CD14-positive monocyte (primary cell): ENCODE measurements at regions not wholly inside any gene's neighbourhood (a gene's known extent, or its start where the extent isn't known, plus 50 kb on each side); places are given as distances from the start of the nearest gene placed in this dataset.

Source experiments
- DNase-seq, 3 donors: peaks; one replicate each; pipeline ENCODE4 v3.0.0-alpha.2; 2011 to 2022
- H2AFZ ChIP-seq: 2 replicates; pipeline ENCODE4 v1.6.0; 2012; ENCODE audit warnings: mild to moderate bottlenecking, low read depth, low read length, inconsistent platforms; ENCODE audit not compliant: insufficient read depth, poor library complexity, severe bottlenecking
- H3K27ac ChIP-seq, 2 donors: 1 replicate in 1 of 2; 2 replicates in 1 of 2; pipeline ENCODE4 v1.5.1; 2012 to 2013; ENCODE audit warnings: low read length in 2 of 2, control low read depth in 1 of 2, inconsistent platforms in 1 of 2, low read depth in 1 of 2, mild to moderate bottlenecking in 1 of 2
- H3K27me3 ChIP-seq, 2 donors: one replicate each; pipeline versions ENCODE4 v1.6.0 to v1.6.1; 2011 to 2013; ENCODE audit warnings: low read length in 2 of 2; ENCODE audit not compliant: control insufficient read depth in 2 of 2, insufficient read depth in 2 of 2
- H3K36me3 ChIP-seq, 2 donors: replicated peaks in 1 of 2; 1 replicate in 1 of 2; 2 replicates in 1 of 2; pipeline versions ENCODE4 v1.5.1 to v1.6.1; 2012 to 2013; ENCODE audit warnings: low read length in 2 of 2, control low read depth in 1 of 2, inconsistent platforms in 1 of 2, mild to moderate bottlenecking in 1 of 2; ENCODE audit not compliant: insufficient read depth in 2 of 2, control insufficient read depth in 1 of 2
- H3K4me1 ChIP-seq, 2 donors: 1 replicate in 1 of 2; 2 replicates in 1 of 2; pipeline versions ENCODE4 v1.5.1 to v1.6.1; 2012 to 2013; ENCODE audit warnings: low read length in 2 of 2, control low read depth in 1 of 2, inconsistent platforms in 1 of 2, mild to moderate bottlenecking in 1 of 2, moderate library complexity in 1 of 2; ENCODE audit not compliant: insufficient read depth in 2 of 2, control insufficient read depth in 1 of 2
- H3K4me2 ChIP-seq: replicated peaks from 2 replicates; pipeline ENCODE3; 2012; ENCODE audit warnings: low read length, moderate library complexity, mild to moderate bottlenecking; ENCODE audit not compliant: poor library complexity, severe bottlenecking; ENCODE audit errors: extremely low read depth
- H3K4me3 ChIP-seq, 3 experiments: fragments of 200-600 bp in 1 of 3; sonication (generic) in 1 of 3; replicated peaks in 1 of 3; 1 replicate in 2 of 3; 2 replicates in 1 of 3; pipeline ENCODE4 v1.5.1; 2011 to 2013; ENCODE audit warnings: low read length in 3 of 3, mild to moderate bottlenecking in 3 of 3, control low read depth in 2 of 3, low read depth in 2 of 3, inconsistent platforms in 1 of 3, moderate library complexity in 1 of 3
- H3K79me2 ChIP-seq: 2 replicates; pipeline ENCODE4 v1.6.0; 2012; ENCODE audit warnings: mild to moderate bottlenecking, control low read depth, inconsistent platforms, low read length, moderate library complexity; ENCODE audit not compliant: insufficient read depth
- H3K9ac ChIP-seq: 2 replicates; pipeline ENCODE4 v1.6.0; 2017; ENCODE audit warnings: low read length, mild to moderate bottlenecking; ENCODE audit not compliant: insufficient read depth, poor library complexity, severe bottlenecking
- H3K9me3 ChIP-seq, 2 donors: replicated peaks in 1 of 2; 1 replicate in 1 of 2; 2 replicates in 1 of 2; pipeline versions ENCODE4 v1.5.1 to v1.6.1; 2012 to 2013; ENCODE audit warnings: low read length in 2 of 2, control low read depth in 1 of 2; ENCODE audit not compliant: control insufficient read depth in 1 of 2, insufficient read depth in 1 of 2
- H4K20me1 ChIP-seq: 2 replicates; pipeline ENCODE4 v1.6.0; 2012; ENCODE audit warnings: mild to moderate bottlenecking, low read length, control low read depth, moderate library complexity; ENCODE audit not compliant: insufficient read depth
- H3K27ac Mint-ChIP-seq, 7 donors: one replicate each; pipeline ENCODE4 v1.8.0; 2020; ENCODE audit warnings: mild to moderate bottlenecking in 7 of 7, mixed read lengths in 7 of 7, moderate library complexity in 6 of 7, inconsistent platforms in 2 of 7
- H3K27me3 Mint-ChIP-seq, 3 donors: one replicate each; pipeline ENCODE4 v1.8.0; 2021 to 2022; ENCODE audit warnings: low read depth in 3 of 3, mild to moderate bottlenecking in 3 of 3, mixed read lengths in 3 of 3, moderate library complexity in 3 of 3, inconsistent platforms in 1 of 3
- H3K36me3 Mint-ChIP-seq, 2 donors: one replicate each; pipeline ENCODE4 v1.8.0; 2020; ENCODE audit warnings: mixed read lengths in 2 of 2, inconsistent platforms in 1 of 2, mild to moderate bottlenecking in 1 of 2
- H3K4me1 Mint-ChIP-seq: one replicate; pipeline ENCODE4 v1.8.0; 2020; ENCODE audit warnings: mild to moderate bottlenecking, mixed read lengths
- H3K4me3 Mint-ChIP-seq, 2 donors: one replicate each; pipeline ENCODE4 v1.8.0; 2020; ENCODE audit warnings: mild to moderate bottlenecking in 2 of 2, mixed read lengths in 2 of 2, moderate library complexity in 1 of 2
- H3K9me3 Mint-ChIP-seq, 7 donors: one replicate each; pipeline ENCODE4 v1.8.0; 2020 to 2022; ENCODE audit warnings: mixed read lengths in 7 of 7, mild to moderate bottlenecking in 6 of 7, moderate library complexity in 6 of 7, inconsistent platforms in 2 of 7
- WGBS: methylation state at CpG from one replicate; pipeline ENCODE4 v1.1.5; 2013; ENCODE audit warnings: missing lambda C conversion rate; ENCODE audit not compliant: insufficient coverage; 5-methylcytosine and 5-hydroxymethylcytosine counted together
- intact Hi-C, 2 donors: fragments of 100-400 bp; cut with micrococcal nuclease; formaldehyde crosslinking; loops; one replicate each; pipeline versions ENCODE4 v1.15.0 to v1.15.1; 2023
- TF ChIP-seq, protein P1 (sequence below): fragments of 200-600 bp; IDR thresholded peaks from one replicate; pipeline ENCODE4 v1.8.0; 2022; ENCODE audit warnings: antibody characterized with exemption, mild to moderate bottlenecking

DNA sequence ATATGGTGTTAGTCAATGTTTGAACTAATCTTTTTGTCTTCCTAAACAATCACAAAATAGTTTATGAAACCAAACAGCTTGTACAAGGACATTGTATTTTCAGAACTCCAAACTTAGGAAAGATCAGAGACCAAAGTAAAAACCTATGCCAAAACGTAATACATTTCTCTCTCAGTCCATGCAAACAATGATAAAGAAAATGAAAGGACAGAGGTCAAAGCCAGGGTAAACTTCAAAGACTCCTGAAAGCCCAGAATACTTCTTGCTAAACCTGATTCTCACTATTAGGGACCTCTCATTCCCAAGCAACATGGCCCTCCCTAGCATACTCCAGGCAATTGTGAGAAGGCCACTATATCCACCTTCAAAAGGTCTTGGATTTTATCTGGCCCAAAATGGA lies 105.1 kb upstream of the GALNT5 start:
- H4K20me1 ChIP-seq = no peaks in the 10 kb centered on the region
- no peaks in the 10 kb centered on the region for H3K79me2 ChIP-seq
- Mint-ChIP-seq H3K27ac (no peak overlapping the region), H3K4me3 (no peak overlapping the region), H3K27me3 (no peaks in the 10 kb centered on the region), H3K9me3 (peaks cover 0 to 4% (median 0%) of the 10 kb centered on the region in 7 donors), H3K4me1 (no peaks in the 10 kb centered on the region), H3K36me3 (no peaks in the 10 kb centered on the region)
- no peaks in the 10 kb centered on the region for H3K36me3 ChIP-seq
- no peak for DNase-seq
- H3K9me3 ChIP-seq = no peaks in the 10 kb centered on the region
- no peak overlapping the region for H3K9ac ChIP-seq
- 80% methylated on average over 1 of the region's 1 CpG for whole genome bisulfite sequencing
- TF ChIP-seq, protein P1, sequence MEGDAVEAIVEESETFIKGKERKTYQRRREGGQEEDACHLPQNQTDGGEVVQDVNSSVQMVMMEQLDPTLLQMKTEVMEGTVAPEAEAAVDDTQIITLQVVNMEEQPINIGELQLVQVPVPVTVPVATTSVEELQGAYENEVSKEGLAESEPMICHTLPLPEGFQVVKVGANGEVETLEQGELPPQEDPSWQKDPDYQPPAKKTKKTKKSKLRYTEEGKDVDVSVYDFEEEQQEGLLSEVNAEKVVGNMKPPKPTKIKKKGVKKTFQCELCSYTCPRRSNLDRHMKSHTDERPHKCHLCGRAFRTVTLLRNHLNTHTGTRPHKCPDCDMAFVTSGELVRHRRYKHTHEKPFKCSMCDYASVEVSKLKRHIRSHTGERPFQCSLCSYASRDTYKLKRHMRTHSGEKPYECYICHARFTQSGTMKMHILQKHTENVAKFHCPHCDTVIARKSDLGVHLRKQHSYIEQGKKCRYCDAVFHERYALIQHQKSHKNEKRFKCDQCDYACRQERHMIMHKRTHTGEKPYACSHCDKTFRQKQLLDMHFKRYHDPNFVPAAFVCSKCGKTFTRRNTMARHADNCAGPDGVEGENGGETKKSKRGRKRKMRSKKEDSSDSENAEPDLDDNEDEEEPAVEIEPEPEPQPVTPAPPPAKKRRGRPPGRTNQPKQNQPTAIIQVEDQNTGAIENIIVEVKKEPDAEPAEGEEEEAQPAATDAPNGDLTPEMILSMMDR = no peak
- no peak overlapping the region for H3K27ac ChIP-seq
- intact Hi-C loops = no loop called here
- H3K4me3 ChIP-seq = no peak overlapping the region
- H3K27me3 ChIP-seq = no peaks in the 10 kb centered on the region
- no peaks in the 10 kb centered on the region for H3K4me1 ChIP-seq
- H3K4me2 ChIP-seq = no peak overlapping the region
- H2AFZ ChIP-seq = no peak overlapping the region

DNA sequence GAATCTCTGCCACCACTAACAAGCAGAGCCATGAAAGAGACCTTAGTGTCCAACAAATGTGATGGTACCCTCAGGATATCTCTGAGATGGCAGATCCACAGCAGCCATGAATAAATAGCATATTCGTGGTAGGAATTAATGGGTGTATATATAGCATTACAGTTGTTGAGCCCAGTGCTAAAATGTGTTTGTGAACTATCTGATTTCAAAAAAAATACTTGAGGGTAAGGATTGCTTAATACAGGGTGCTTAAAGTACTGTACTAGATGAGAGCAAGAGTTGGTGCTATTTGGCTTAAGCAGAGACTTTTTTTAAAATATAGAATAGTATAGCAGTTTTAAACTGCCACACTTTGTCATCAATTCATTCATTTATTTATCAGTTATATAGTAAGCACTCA lies 101.5 kb upstream of the GALNT5 start:
- H3K9me3 ChIP-seq = no peaks in the 10 kb centered on the region
- TF ChIP-seq, protein P1 = no peak
- intact Hi-C loops = no loop called here
- no peak overlapping the region for H3K4me3 ChIP-seq
- DNase-seq = no peak
- no peak overlapping the region for H3K9ac ChIP-seq
- H3K27ac Mint-ChIP-seq = peak overlapping the region in 1 of 7 donors; percentile 63
- peaks cover 0 to 1% (median 0%) of the 10 kb centered on the region in 3 donors for H3K27me3 Mint-ChIP-seq
- no peak overlapping the region for H3K4me3 Mint-ChIP-seq
- 75% methylated on average over 1 of the region's 1 CpG for WGBS
- H3K4me1 ChIP-seq = no peaks in the 10 kb centered on the region
- peaks cover 0 to 4% (median 2%) of the 10 kb centered on the region in 7 donors for H3K9me3 Mint-ChIP-seq
- no peaks in the 10 kb centered on the region for H3K27me3 ChIP-seq
- no peaks in the 10 kb centered on the region for H4K20me1 ChIP-seq
- no peaks in the 10 kb centered on the region for H3K36me3 Mint-ChIP-seq
- H2AFZ ChIP-seq = no peak overlapping the region
- H3K27ac ChIP-seq = no peak overlapping the region
- H3K4me2 ChIP-seq = no peak overlapping the region
- H3K79me2 ChIP-seq = no peaks in the 10 kb centered on the region
- H3K4me1 Mint-ChIP-seq = no peaks in the 10 kb centered on the region
- no peaks in the 10 kb centered on the region for H3K36me3 ChIP-seq
